Uterus (tissue), 3 donors: ENCODE measurements at regions not wholly inside any gene's neighbourhood (a gene's known extent, or its start where the extent isn't known, plus 50 kb on each side); places are given as distances from the start of the nearest gene placed in this dataset.

Experiments used
- DNase-seq, 2 donors: peaks; one replicate each; pipeline ENCODE4 v3.0.0-alpha.2; 2019 to 2020
- H3K27ac ChIP-seq, 2 donors: fragments of 200-600 bp; sonication (generic); 1 replicate in 1 of 2; 2 replicates in 1 of 2; pipeline ENCODE4 v1.5.1; 2016 to 2018
- H3K27me3 ChIP-seq, 2 donors: fragments of 200-600 bp; sonication (generic); one replicate each; pipeline ENCODE4 v1.5.1; 2018 to 2019; ENCODE audit warnings: control low read depth in 1 of 2
- H3K36me3 ChIP-seq, 2 donors: fragments of 200-600 bp; sonication (generic); one replicate each; pipeline ENCODE4 v1.5.1; 2019; ENCODE audit warnings: control low read depth in 1 of 2
- H3K4me1 ChIP-seq, 2 donors: fragments of 200-600 bp; sonication (generic); one replicate each; pipeline ENCODE4 v1.5.1; 2018 to 2019; ENCODE audit warnings: control low read depth in 1 of 2
- H3K4me3 ChIP-seq, 2 donors: fragments of 200-600 bp; sonication (generic); 1 replicate in 1 of 2; 2 replicates in 1 of 2; pipeline ENCODE4 v1.5.1; 2018 to 2019; ENCODE audit warnings: mild to moderate bottlenecking in 1 of 2
- H3K9me3 ChIP-seq, 2 donors: fragments of 200-600 bp; sonication (generic); one replicate each; pipeline ENCODE4 v1.5.1; 2019; ENCODE audit warnings: control low read depth in 1 of 2
- POLR2A ChIP-seq, 2 donors: fragments of 450-650 bp; IDR thresholded peaks; one replicate each; pipeline ENCODE4 v1.6.1; 2016; ENCODE audit warnings: antibody characterized with exemption in 2 of 2, mild to moderate bottlenecking in 1 of 2, moderate library complexity in 1 of 2
- intact Hi-C: fragments of 100-400 bp; cut with DNase I; formaldehyde crosslinking; loops from one replicate; pipeline ENCODE4 v1.15.1; 2023; ENCODE audit warnings: low total_unique reads
- TF ChIP-seq, protein P1 (sequence below), 4 experiments: fragments of 200-600 bp in 2 of 4; fragments of 450-650 bp in 2 of 4; sonication (generic) in 2 of 4; IDR thresholded peaks; one replicate each; pipeline ENCODE4 v1.5.1; 2016 to 2019; ENCODE audit warnings: antibody characterized with exemption in 4 of 4, mild to moderate bottlenecking in 2 of 4, moderate library complexity in 1 of 4
- donor health status: DM: yes; HTN: yes; CAD: no.

DNA sequence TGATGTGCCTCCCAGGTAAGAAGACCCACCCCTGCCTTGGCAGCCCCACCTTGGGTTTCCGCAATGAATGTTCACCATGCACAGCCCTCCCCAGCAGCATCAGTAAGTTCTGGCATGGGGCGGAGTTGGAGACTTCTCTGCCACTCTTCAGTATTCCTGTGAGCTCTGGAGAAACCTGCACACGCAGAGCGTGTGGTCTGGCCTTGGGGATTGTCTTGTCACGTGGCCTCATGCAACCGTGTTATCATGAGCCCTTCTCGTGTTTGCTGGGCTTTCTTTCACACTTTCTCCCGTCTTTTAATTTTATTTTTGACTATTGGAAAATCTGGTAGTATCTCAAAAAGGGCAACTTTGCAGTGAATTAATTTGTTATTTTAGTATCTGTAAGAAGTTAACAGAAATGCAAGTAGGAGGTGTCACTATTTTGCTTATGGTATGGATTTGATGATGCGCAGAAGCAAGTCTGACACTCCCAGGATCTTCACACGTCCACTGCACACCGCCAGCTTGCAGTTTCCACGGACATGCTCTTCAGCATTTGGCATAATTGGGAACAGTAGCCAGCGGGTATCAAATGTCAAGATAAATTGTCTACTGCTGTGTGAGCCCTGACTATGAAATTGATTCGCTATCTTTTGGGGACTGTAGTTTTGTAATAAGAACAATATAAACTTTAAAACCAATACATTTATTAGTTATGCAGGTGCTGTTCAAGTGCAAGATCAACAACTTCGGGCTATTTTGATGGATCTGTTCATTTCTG is 463.5 kb downstream of the QKI start:
- no peaks in the 10 kb centered on the region for H3K9me3 ChIP-seq
- intact Hi-C loops = no loop called here
- H3K27ac ChIP-seq = no peak overlapping the region
- H3K4me1 ChIP-seq = no peaks in the 10 kb centered on the region
- no peak for DNase-seq
- H3K36me3 ChIP-seq = no peaks in the 10 kb centered on the region
- no peaks in the 10 kb centered on the region for H3K27me3 ChIP-seq
- no peak for TF ChIP-seq POLR2A (IDR thresholded peaks at IDR 0.05)
- TF ChIP-seq, protein P1, sequence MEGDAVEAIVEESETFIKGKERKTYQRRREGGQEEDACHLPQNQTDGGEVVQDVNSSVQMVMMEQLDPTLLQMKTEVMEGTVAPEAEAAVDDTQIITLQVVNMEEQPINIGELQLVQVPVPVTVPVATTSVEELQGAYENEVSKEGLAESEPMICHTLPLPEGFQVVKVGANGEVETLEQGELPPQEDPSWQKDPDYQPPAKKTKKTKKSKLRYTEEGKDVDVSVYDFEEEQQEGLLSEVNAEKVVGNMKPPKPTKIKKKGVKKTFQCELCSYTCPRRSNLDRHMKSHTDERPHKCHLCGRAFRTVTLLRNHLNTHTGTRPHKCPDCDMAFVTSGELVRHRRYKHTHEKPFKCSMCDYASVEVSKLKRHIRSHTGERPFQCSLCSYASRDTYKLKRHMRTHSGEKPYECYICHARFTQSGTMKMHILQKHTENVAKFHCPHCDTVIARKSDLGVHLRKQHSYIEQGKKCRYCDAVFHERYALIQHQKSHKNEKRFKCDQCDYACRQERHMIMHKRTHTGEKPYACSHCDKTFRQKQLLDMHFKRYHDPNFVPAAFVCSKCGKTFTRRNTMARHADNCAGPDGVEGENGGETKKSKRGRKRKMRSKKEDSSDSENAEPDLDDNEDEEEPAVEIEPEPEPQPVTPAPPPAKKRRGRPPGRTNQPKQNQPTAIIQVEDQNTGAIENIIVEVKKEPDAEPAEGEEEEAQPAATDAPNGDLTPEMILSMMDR (IDR thresholded peaks at IDR 0.05) = no peak
- H3K4me3 ChIP-seq = no peak overlapping the region

DNA sequence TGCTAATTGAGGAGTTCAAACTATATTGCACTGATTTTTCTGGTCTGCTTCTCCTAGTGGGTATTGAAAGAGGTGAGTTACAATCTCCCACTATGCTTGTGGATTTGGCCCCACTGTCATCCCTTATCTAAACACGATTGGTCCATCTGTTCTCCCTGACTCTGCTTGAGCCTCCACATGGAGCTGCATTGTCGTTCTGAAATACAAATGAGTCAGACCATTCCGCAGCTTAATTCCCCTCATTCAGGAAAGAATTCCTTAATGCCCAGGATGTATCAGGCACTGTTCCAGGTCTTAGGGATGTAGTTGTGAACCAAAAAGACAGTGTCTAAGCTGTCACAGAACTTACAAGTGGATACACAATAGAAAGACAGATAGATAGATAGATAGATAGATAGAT is 461.9 kb downstream of the QKI start:
- Histone ChIP-seq H3K4me3 (no peak overlapping the region), H3K27ac (no peak overlapping the region), H3K27me3 (no peaks in the 10 kb centered on the region), H3K9me3 (no peaks in the 10 kb centered on the region), H3K36me3 (no peaks in the 10 kb centered on the region), H3K4me1 (no peaks in the 10 kb centered on the region)
- intact Hi-C loops = no loop called here
- TF ChIP-seq POLR2A (IDR thresholded peaks at IDR 0.05) = no peak
- no peak for DNase-seq

DNA sequence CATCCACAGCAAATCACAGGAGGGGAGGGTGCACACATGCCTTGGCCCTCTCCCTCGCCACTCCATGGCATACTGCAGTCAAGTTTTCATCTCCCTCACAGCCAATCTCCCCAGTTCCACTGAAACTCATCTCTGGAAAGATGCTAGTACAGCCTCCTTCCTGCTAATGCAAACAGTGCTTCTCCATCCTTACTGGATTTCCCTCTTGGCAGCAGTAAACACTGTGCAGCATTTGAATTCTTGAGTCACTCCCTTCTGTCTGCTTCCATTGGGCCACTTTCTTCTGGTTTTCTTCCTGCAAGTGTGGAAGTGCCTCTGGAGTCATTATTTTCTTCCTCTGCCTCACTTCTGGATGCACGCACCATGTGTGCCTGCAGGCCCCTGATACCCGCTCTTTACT is 460.3 kb downstream of the QKI start:
- TF ChIP-seq, protein P1 (IDR thresholded peaks at IDR 0.05) = no peak
- TF ChIP-seq POLR2A (IDR thresholded peaks at IDR 0.05) = no peak
- H3K36me3 ChIP-seq = no peaks in the 10 kb centered on the region

DNA sequence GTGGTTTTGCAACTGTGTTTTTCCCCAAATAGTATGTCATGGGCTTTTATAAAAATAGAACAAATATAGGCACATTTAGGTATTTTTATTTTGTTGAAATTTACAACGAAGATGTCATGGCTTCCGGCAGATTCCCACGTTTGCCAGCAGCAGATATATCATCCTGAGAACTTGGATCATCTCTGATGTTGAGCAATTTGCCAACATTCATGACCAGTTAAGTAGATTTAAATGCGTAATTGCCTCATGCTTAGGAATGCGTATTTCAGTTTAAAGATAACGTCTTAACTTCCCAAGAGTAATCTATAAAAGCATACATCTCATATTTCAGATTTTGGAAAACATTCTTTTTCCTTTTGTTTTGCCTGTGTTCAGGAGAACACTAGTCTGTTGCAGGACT is 457.8 kb downstream of the QKI start:
- H3K9me3 ChIP-seq = no peaks in the 10 kb centered on the region
- H3K27me3 ChIP-seq = no peaks in the 10 kb centered on the region
- H3K4me3 ChIP-seq = no peak overlapping the region
- H3K36me3 ChIP-seq = no peaks in the 10 kb centered on the region
- intact Hi-C loops = no loop called here
- H3K27ac ChIP-seq = no peak overlapping the region
- DNase-seq = no peak
- no peak for TF ChIP-seq POLR2A (IDR thresholded peaks at IDR 0.05)
- TF ChIP-seq, protein P1 (IDR thresholded peaks at IDR 0.05) = no peak
- H3K4me1 ChIP-seq = no peaks in the 10 kb centered on the region

More for the DNA sequence above, 460.3 kb downstream of the QKI start:
- Histone ChIP-seq H3K27ac (no peak overlapping the region), H3K4me3 (no peak overlapping the region), H3K27me3 (no peaks in the 10 kb centered on the region), H3K9me3 (no peaks in the 10 kb centered on the region), H3K4me1 (no peaks in the 10 kb centered on the region)
- intact Hi-C loops = no loop called here
- no peak for DNase-seq

DNA sequence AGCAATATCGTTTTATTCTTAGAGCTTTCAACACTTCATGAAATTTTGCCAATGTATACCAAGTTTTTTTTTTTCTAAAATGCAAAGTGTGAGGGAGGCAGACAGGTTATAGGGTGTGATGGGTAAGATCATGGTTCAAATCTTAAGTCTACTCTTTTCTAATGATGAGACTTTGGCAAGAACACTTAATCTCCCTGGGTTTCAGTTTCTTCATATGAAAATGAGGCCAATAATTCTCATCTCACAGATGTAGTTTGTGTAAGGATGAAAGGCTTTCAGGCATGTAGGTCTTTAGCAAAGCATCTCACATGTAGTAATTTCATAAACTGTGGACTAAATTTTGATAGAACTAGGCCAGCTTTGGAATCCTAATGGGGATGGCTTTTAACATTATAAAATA is 457.1 kb downstream of the QKI start:
- no peak for DNase-seq
- Histone ChIP-seq H3K9me3 (no peaks in the 10 kb centered on the region), H3K27ac (no peak overlapping the region), H3K4me3 (no peak overlapping the region), H3K36me3 (no peaks in the 10 kb centered on the region), H3K4me1 (no peaks in the 10 kb centered on the region), H3K27me3 (no peaks in the 10 kb centered on the region)
- intact Hi-C loops = no loop called here
- TF ChIP-seq, protein P1 (IDR thresholded peaks at IDR 0.05) = no peak
- TF ChIP-seq POLR2A (IDR thresholded peaks at IDR 0.05) = no peak
